HG03097 (cell line): ENCODE measurements at regions not wholly inside any gene's neighbourhood (a gene's known extent, or its start where the extent isn't known, plus 50 kb on each side); places are given as distances from the start of the nearest gene placed in this dataset.

Experiments used
- ATAC-seq: cut with Tn5 transposase; IDR thresholded peaks from one replicate; pipeline ENCODE4 v1.9.1; 2021; ENCODE audit not compliant: unreplicated experiment, low FRiP score

DNA sequence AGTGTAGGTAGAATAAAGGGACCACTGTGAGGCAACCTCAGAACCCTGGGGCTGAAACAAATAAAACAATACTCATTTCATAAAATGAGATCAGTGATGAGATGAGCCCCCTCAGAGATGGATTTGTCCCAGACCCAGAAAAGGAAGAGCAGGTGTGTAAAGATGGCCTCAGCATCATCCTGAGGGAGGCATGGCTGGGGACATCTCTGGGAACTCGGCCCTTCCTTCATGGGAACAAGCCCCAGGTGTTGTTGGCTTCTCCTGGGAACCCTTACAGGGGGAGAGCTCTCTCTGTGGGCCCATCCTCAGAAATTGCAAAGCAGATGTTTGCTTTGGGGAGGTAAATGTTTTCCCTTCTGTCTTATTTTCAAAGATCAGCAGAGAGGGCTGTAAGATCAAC, 133.2 kb upstream of the USP24 start:
- no peak for ATAC-seq

DNA sequence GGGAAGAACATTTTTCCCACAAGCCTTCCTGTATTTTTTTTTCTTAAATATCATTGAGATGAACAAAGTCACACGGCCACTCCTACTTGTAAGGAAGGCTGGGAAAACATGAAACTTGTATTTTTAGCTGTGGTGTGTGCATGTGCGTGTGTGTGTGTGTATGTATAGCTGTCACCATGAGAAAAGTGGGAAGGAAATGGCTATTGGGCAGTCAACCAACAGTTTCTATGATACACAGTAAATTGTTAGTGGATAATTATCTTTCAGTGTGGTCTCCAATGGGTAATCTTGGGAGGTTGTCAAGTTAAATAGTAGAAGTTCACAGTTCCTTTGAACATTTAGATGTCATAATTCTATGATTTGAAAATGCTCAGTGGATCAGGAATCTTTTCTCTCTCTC, 132.7 kb upstream of the USP24 start:
- no peak for ATAC-seq

DNA sequence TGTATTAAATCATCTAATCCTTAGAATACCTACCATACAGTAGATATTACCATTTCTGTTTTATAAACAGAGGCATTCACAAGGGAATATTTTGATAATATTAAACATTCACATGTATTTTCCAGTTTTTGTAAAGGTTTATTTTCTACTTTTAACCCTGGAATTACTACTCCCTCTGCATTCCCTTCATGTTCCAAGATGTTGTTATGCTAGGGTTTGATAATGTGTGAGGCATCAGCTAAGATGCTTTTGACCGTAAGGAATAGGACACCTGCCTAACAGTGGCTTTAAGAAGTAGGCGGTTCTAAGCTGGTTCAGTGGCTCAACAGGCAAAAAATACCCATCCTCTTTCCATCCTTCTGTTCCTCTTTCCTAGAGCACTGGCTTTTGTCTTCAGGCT, 131.9 kb upstream of the USP24 start:
- ATAC-seq = no peak

DNA sequence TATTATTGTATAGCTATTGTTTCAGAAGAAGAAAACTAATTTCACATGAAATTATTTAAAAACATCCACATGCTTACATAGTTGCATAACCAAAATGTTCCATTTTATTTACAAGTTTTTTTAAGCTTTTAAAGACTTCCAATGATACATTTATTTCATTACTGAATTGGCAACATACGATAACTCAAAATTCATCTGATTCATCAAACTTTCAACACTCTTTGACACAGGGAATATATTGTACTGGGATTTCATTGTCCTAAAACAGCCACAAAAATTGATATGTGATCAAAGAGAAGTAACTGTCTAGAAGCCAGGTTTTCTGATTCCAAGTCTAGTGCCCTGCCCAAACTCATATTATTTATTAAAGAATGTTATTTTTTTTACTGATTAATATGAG, 131.4 kb upstream of the USP24 start:
- no peak for ATAC-seq

DNA sequence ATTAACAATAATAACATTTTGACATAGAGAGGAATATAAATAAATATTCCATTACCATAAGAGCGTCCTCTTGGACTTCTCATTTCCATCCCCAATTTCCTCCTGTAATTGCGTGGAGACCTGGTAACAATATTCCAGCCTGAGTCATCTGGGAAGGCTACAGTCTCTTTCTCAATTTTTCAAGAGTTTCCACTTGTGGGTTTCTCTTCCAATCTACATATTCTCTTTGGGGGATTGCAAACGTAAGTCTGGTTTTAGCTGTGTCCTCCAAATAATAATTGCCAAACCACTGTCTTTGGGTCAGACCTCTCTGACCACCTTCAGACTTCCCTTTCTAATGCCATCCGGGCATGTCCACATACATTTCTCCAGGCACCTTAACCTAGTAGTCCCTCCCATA, 124.5 kb upstream of the USP24 start:
- ATAC-seq = no peak

DNA sequence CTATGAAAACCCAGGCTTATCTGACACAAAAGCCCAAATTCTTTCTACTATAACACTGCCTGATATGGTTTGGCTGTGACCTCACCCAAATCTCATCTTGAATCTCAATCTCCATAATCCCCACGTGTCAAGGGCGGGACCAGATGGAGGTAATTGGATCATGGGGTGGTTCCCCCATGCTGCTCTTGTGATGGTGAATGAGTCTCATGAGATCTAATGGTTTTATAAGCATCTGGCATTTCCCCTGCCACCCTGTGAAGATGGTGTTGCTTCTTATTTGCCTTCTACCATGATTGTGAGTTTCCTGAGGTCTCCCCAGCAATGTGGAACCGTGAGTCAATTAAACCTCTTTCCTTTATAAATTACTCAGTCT, 123.3 kb upstream of the USP24 start:
- ATAC-seq = no peak

DNA sequence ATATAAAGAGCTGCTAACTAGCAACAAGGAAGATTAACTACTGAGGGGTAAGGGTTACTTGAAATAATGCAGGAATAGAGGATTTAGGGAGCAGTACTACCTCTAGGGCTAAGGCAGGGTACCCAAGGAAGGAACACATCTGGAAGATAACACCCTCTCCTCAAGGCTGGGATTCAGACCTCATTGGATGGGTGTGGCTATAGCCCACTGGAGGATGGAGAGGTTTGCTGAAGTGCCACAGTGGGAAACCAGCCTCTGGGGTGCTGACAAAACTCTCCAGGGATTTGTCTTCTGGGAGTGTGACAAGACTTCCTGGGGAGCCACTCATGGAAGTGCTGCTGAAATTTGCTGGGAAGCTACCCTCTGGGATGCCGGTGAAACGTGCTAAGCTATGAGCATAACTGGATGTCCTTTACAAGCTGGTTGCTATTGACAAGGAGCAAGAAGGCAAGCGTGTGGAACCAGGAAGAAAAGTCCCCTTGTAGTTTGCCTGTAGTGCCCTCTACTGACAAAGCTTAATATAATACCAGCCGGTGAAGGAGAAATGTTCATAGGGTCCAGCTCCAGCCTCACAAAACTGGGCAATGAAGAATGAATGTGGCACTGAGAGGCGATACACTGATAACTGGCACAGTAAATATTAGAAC, 122.8 kb upstream of the USP24 start:
- no peak for ATAC-seq

DNA sequence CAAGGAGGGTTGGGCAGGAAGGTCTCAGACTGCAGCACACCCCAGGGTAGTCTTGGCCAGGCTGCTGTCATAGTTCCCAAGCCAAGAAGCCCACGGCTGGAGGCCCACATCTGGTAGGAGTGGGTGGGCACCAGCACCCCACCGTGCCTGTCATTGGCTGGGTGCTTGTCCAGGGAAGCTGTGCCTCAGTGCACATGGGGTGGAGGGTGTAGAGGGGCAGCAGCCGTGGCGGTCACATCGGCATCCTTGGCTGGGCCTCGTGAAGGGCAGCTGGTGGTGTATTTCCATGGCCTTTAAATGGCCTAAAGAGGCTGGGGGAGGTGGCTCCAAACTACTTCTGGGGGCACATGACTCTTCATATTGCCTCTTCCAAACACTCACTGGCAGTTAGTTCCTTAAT, 119.6 kb upstream of the USP24 start:
- no peak for ATAC-seq

DNA sequence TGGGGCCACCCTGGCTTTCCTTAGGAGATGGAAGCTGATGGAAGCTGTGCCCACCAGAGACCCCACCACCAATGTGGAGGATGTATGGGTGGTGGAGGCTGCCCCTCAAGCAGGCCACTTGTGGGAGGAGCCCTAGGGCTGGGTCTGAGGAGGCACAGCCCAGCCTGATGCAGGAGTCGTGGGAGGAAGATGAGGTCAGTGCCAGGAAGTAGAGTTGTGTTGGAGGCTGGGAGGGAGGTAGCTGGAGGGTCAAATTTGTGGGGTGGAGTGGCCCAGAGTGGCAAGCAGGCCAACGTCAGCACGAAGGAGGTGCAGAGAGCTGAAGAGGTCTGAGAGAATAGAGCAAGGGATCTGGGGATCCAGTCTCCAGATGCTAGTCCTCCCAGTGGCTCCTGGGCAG, 119.0 kb upstream of the USP24 start:
- ATAC-seq = no peak

DNA sequence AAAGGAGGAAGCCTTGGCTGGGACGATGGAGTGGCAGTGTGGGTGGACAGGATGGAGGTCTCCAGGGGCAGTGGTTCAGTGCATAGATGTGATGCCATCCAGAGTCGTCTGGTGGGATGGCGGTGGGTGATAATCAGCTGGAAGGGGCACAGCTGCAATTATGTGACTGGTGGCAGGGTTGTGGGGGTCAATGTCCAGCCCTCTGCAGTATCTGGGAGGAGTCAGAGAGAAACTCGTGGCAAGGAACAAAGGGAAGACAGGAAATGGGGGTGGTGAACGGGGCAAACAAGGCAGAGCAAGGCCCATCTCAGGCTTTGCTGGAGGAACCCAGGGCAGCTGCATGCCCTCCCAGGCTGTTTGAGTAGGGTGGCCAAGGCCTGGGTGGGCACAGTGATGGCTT, 118.3 kb upstream of the USP24 start:
- ATAC-seq = no peak

DNA sequence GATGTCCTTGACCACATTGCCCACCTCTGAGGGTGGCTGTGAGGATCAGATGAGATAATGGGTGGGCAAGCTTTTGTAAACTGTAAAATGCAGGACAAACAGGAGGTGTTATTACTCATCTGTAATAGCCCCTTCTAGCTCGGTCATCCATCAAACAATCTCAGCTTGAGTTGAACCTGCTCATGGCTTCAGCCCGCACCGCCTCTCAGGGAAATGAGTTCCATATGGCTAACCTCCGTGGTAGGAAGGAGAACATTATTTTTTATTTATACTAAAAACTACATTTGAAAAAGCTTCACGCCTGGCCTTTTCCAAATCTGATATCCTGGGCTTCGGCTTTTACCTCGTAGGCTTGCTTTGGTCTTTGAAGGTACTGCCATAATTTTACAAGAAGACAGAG, 116.2 kb upstream of the USP24 start:
- ATAC-seq = no peak

DNA sequence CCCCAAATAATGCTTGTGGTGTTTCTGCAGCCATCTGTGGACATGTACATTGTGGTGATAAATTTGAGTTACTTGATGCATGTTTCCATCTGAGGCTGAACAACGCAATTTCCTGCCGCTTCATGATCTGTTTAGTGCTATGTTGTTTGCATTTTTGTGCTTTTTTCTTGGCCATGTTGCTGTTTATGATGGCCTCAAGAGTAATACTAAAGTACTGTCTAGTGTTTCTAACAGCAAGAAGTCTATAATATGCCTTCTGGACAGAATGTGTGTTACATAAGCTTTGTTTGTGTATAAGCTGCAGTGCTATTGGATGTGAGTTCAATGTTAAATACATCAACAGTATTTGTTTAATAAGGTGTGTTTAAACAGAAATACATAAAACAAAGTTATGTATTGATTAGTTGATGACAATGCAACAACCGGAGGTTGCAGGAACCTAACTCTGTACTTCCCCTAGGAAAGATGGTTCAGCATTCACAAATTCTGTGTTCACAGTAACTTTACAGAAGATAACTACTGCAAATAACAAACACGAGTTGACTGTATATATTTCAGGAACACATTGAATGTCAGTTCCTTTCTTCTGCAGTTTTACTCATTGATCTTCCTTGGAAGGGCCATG, 114.8 kb upstream of the USP24 start:
- ATAC-seq = no peak

DNA sequence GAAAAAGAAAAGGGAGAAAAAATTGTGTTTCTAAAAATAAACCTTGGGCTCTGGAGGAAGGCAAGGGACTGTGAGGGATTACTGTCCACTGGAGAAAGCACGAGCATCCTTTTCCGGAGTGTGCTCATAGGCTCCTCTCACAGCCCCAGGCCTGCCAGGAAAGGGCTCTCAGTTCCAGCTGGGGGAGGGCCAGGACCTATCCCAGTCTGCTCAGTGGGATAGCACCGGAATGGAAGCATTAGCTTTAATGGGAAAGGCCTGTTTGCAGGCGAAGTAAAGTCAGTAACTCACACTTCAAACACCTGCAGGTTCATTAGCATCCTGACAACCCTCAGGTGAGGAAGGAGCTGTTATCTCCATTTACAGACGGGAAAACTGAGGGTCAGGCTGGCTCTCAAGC, 113.9 kb upstream of the USP24 start:
- no peak for ATAC-seq

DNA sequence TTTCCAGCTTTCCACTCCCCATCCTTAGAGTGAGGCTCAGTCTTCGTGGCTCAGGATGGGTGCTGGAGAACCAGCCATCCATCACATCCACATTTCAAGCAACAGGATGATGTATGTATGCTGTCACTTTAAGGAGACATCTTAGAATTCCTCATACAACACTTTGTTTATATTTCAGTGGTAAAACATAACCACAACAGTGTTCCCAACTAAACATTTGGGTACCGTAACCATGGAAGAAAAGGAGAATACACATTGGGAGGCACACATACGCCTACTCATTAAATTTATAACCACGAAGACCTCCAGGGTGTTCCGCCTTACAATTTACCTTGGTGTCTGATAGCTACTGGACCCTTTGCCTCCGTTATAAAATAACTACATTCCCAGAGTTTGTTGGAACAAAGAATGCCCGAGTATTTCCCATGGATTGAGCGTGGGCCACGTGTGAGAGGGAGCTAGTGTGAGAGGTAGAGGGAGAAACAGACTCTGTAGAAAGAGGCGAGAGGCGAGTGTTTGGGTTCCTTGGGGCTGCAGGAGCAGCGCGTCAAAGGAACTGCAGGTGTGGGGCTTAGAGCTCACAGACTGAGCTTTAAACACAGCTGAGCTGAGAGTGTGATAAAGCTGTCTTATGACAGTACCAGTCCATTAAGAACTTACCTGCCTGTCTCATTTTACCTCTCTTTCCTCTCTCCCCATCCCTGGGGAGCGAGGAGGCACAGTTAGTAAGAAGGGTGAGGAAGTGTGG, 111.5 kb upstream of the USP24 start:
- no peak for ATAC-seq

DNA sequence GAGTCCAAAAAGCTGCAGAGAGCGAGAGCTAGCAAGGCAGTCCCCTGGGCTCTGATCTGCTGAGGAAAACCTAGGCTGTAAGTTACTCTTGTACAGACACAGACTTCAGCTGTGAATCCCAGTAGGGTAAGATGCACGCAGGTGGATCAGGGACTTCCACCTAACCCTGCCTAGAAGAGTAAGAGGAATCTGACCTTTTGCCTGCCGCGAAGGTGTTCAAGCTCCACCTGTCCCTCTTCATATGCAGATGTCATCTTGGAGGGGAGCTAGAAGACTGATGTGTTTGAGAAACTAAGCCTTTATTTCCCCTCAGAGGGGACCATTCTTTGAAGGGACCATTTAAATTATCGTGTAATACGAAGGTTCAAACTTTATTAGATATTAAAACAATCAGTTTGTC, 108.6 kb upstream of the USP24 start:
- ATAC-seq = no peak

DNA sequence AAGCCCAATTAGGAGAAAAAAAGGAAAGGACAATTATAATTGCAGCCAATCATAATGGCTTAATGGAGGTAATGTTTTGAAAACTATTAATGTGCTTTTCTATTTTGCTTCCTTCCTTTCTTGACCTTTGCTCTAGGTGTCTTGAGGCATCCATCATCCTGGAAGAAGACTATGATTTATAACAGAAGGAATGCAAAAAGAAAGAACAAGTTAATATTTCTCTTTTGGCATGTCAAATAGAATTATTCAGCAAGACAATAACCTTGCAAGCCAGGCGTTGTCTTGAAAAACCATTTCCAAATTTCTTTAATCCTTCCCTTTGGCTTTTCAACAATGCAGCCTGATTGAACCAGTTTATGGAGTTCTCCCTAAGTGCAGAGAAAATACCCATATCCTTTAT, 107.7 kb upstream of the USP24 start:
- ATAC-seq = no peak

DNA sequence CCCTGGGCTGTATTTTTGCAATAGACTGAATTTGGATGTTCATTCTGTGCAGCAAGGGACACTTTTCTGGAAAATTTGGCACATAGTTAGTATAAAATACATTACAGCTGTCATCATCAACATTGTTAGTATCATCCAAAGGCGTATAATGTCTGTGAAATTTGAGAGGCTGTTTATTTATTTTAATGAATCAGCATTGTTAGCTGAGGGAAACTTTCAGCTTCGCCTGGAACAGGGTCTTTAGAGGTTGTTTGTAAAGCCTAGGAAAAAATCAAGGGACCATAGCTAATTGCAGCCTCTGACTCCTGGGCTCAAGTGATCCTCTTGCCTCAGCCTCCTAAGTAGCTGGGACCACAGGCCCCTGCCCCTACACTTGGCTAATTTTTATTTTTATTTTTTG, 106.8 kb upstream of the USP24 start:
- ATAC-seq = no peak

DNA sequence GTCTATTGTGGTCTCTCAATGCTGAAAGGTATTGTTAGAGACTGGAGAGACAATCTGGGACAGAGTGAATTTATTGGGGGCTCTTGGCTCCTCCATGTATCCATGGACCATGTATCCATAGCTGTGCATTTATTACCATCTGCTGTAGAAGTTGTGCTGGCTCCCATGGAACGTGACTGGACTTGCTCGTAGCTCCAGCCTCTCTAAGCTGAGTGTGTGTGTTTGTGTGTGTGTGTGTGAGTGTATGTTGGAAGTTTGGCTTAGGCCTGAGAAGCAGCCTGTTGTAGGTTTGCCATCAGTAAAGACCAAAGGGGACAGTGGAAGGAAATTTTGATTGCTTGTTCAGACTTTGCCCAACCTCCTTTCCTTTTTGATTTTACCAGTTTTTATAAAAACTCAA, 105.7 kb upstream of the USP24 start:
- ATAC-seq = no peak

DNA sequence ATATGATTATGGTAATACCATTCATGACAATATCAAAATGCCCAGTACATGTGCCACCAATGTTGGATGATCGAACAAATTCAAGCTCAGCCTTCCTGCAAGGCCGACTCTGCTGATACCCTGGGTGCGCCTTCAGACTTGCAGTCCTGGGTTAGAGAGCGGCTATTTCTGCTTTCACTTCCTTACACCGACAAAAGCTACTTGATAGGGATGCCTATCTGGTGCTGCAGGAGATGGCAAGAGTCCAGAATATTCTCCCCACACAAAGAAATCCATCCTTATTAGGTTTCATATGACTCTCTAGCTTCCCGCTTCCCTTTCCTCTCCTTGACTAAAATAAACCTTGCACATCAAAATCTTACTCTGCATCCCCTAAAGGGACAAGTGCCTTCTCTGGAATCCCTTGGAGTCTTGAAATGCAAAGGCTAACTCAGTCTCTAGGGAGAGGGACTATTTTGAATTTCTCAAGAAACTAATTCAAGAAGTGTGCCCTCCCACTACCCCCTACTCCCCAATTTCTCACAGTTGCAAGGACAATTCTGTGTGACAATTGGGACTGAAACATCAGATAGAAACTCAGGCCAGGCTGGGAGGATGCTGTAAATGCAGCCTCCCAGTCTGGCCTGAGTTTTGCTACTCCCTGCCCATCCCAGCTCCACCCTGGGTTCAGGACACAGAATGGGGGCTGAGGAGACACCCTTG, 103.1 kb upstream of the USP24 start:
- ATAC-seq = no peak

DNA sequence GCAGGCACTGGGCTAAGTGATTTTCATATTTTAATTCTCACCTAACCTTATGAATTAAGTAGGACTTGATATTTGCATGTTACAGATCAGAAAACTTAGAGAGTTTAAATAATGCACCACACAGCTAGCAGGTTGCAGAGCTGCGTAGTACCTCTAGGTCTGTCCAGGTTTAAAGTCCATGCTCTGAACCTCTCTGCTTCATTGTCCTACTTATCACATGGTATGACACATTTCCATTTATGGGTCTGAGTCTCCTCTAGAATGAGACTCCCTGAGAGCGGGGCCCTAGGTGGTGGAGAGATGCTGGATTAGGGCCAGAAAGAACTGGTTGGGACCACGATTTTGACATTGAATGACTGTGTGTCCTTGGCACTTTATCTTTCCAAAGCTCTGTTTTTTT, 102.5 kb upstream of the USP24 start:
- no peak for ATAC-seq

DNA sequence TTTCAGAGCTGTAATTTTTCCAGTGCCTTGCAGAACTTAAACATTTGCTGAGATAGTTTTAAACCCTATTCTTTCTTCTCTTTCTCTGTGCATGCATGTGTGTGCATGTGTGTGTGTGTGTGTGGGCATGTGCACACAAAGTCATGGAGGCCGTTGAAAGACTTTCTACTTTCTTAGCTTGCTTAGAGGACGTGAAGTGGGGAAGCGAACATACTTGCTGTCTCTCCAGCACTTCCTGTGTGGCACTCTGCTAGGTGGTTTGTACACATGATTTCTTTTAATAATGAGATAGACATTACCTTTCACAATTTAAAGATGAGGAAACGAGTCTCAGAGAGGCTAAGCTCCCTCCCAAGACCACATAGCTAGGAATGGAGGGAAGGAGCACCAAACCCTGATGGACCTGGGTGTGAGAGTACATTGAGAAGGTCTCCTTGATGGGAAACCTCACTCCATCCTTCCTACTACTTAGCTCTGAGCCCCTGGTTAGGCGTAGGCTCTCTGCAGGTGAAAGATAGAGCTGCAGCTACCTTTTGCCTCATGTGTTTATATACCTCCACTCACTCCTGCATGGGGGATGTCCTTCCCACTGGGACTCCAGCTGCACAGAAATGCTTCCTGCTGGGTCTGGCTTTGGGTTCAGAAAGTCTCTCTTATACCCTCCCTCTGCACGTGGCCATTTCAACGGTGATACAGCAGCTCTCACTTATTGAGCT, 101.9 kb upstream of the USP24 start:
- no peak for ATAC-seq
